Lower leg skin (tissue), 3 donors: ENCODE measurements at regions not wholly inside any gene's neighbourhood (a gene's known extent, or its start where the extent isn't known, plus 50 kb on each side); places are given as distances from the start of the nearest gene placed in this dataset.

Experiments
- POLR2A ChIP-seq, 2 donors: fragments of 450-650 bp; IDR thresholded peaks; one replicate each; pipeline ENCODE4 v1.6.1; 2016 to 2017; ENCODE audit warnings: antibody characterized with exemption in 2 of 2, mild to moderate bottlenecking in 1 of 2, moderate library complexity in 1 of 2
- TF ChIP-seq, protein P1 (sequence below), 3 donors: fragments of 450-650 bp; IDR thresholded peaks; one replicate each; pipeline ENCODE4 v1.5.1; 2016; ENCODE audit warnings: antibody characterized with exemption in 3 of 3, mild to moderate bottlenecking in 3 of 3, moderate library complexity in 2 of 3

DNA sequence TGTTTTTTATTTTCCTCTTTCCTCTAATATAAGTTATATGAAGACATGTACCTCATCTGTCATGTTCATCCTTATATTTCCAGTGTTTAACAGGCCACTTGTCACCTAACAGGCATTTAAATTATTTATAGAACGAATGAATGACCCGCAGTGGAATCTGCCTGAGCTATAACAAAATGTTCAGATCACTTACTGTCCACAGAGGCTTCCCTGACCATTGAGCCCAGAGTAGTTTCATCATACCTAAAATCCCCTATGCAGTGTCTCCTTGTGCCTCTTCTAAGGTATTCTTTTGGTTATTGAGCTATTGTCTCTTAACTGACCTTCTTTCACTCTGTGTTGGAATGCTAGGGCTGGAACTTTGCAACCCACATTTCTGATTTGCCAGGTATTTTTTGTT is 748.5 kb downstream of the NTRK3 start:
- TF ChIP-seq, protein P1, sequence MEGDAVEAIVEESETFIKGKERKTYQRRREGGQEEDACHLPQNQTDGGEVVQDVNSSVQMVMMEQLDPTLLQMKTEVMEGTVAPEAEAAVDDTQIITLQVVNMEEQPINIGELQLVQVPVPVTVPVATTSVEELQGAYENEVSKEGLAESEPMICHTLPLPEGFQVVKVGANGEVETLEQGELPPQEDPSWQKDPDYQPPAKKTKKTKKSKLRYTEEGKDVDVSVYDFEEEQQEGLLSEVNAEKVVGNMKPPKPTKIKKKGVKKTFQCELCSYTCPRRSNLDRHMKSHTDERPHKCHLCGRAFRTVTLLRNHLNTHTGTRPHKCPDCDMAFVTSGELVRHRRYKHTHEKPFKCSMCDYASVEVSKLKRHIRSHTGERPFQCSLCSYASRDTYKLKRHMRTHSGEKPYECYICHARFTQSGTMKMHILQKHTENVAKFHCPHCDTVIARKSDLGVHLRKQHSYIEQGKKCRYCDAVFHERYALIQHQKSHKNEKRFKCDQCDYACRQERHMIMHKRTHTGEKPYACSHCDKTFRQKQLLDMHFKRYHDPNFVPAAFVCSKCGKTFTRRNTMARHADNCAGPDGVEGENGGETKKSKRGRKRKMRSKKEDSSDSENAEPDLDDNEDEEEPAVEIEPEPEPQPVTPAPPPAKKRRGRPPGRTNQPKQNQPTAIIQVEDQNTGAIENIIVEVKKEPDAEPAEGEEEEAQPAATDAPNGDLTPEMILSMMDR (IDR thresholded peaks at IDR 0.05) = no peak
- no peak for TF ChIP-seq POLR2A (IDR thresholded peaks at IDR 0.05)
